ENCODE measurements at regions not wholly inside any gene's neighbourhood (a gene's known extent, or its start where the extent isn't known, plus 50 kb on each side); places are given as distances from the start of the nearest gene placed in this dataset.

DNA sequence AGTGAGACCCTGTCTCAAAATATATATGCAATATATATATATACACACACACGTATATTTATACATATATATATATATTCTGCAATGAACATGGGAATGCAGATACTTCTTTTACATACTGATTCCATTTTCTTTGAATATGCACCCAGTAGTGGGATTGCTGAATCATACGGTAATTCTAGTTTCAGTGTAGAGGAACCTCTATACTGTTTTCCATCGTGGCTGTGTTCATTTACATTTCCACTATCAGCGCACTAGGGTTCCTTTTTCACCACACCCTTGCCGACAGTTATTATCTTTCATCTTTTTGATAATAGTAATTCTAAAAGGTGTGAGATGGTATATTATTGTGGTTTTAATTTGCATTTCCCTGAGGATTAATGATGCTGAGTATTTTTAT is 52.3 kb upstream of the SLC39A10 start:
- TF ChIP-seq MYNN (tag by site-specific recombination; IDR thresholded peaks at IDR 0.05; ENCODE audit: borderline replicate concordance) (no peak), GLI4 (tag by site-specific recombination; IDR thresholded peaks at IDR 0.05) (no peak), ZNF561 (tag by site-specific recombination; IDR thresholded peaks at IDR 0.05; ENCODE audit: borderline replicate concordance) (no peak), YY1 (tag by site-specific recombination; IDR thresholded peaks at IDR 0.05) (no peak), ZNF266 (tag by site-specific recombination; IDR thresholded peaks at IDR 0.05; ENCODE audit: low read depth) (no peak), KLF1 (tag by site-specific recombination; IDR thresholded peaks at IDR 0.05) (no peak), SCRT2 (tag by site-specific recombination; IDR thresholded peaks at IDR 0.05) (no peak), SP2 (tag by site-specific recombination; IDR thresholded peaks at IDR 0.05) (no peak), REPIN1 (tag by site-specific recombination; IDR thresholded peaks at IDR 0.05; ENCODE audit: low read depth) (no peak), ZNF211 (tag by site-specific recombination; IDR thresholded peaks at IDR 0.05; ENCODE audit: low read depth) (no peak), ZNF274 (IDR thresholded peaks at IDR 0.05; ENCODE audit: low read length) (no peak), ZNF274 (tag by site-specific recombination; IDR thresholded peaks at IDR 0.05; ENCODE audit: borderline replicate concordance) (no peak)
- TF ChIP-seq, protein P1, sequence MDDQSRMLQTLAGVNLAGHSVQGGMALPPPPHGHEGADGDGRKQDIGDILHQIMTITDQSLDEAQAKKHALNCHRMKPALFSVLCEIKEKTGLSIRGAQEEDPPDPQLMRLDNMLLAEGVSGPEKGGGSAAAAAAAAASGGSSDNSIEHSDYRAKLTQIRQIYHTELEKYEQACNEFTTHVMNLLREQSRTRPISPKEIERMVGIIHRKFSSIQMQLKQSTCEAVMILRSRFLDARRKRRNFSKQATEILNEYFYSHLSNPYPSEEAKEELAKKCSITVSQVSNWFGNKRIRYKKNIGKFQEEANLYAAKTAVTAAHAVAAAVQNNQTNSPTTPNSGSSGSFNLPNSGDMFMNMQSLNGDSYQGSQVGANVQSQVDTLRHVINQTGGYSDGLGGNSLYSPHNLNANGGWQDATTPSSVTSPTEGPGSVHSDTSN (CRISPR knock-in tag; IDR thresholded peaks at IDR 0.05) = no peak
- TF ChIP-seq, protein P2, sequence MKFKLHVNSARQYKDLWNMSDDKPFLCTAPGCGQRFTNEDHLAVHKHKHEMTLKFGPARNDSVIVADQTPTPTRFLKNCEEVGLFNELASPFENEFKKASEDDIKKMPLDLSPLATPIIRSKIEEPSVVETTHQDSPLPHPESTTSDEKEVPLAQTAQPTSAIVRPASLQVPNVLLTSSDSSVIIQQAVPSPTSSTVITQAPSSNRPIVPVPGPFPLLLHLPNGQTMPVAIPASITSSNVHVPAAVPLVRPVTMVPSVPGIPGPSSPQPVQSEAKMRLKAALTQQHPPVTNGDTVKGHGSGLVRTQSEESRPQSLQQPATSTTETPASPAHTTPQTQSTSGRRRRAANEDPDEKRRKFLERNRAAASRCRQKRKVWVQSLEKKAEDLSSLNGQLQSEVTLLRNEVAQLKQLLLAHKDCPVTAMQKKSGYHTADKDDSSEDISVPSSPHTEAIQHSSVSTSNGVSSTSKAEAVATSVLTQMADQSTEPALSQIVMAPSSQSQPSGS (tag by site-specific recombination; IDR thresholded peaks at IDR 0.05; ENCODE audit: low read depth) = no peak
- TF ChIP-seq, protein P3, sequence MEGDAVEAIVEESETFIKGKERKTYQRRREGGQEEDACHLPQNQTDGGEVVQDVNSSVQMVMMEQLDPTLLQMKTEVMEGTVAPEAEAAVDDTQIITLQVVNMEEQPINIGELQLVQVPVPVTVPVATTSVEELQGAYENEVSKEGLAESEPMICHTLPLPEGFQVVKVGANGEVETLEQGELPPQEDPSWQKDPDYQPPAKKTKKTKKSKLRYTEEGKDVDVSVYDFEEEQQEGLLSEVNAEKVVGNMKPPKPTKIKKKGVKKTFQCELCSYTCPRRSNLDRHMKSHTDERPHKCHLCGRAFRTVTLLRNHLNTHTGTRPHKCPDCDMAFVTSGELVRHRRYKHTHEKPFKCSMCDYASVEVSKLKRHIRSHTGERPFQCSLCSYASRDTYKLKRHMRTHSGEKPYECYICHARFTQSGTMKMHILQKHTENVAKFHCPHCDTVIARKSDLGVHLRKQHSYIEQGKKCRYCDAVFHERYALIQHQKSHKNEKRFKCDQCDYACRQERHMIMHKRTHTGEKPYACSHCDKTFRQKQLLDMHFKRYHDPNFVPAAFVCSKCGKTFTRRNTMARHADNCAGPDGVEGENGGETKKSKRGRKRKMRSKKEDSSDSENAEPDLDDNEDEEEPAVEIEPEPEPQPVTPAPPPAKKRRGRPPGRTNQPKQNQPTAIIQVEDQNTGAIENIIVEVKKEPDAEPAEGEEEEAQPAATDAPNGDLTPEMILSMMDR (tag by site-specific recombination; IDR thresholded peaks at IDR 0.05) = no peak
